Esophagus squamous epithelium (tissue), 5 donors: ENCODE measurements at regions not wholly inside any gene's neighbourhood (a gene's known extent, or its start where the extent isn't known, plus 50 kb on each side); places are given as distances from the start of the nearest gene placed in this dataset.

ENCODE experiments used
- DNase-seq: peaks from one replicate; lab custom pipeline; 2025; lab: John Stamatoyannopoulos, UW
- H3K27ac ChIP-seq, 4 donors: fragments of 200-600 bp; sonication (generic); one replicate each; pipeline ENCODE4 v1.5.1; 2016 to 2019; ENCODE audit warnings: mild to moderate bottlenecking in 1 of 4
- H3K27me3 ChIP-seq, 4 donors: fragments of 200-600 bp; sonication (generic); 1 replicate in 3 of 4; 2 replicates in 1 of 4; pipeline versions ENCODE4 v1.5.1 to v1.6.0; 2017 to 2021; ENCODE audit warnings: antibody characterized with exemption in 1 of 4
- H3K36me3 ChIP-seq, 3 donors: fragments of 200-600 bp; sonication (generic); one replicate each; pipeline ENCODE4 v1.5.1; 2016 to 2019
- H3K4me1 ChIP-seq, 3 donors: fragments of 200-600 bp; sonication (generic); one replicate each; pipeline ENCODE4 v1.5.1; 2017 to 2019
- H3K4me3 ChIP-seq, 4 donors: fragments of 200-600 bp; sonication (generic); 1 replicate in 3 of 4; 2 replicates in 1 of 4; pipeline ENCODE4 v1.5.1; 2016 to 2019; ENCODE audit warnings: mild to moderate bottlenecking in 2 of 4, moderate library complexity in 1 of 4
- H3K9me3 ChIP-seq, 3 donors: fragments of 200-600 bp; sonication (generic); one replicate each; pipeline ENCODE4 v1.5.1; 2016 to 2019
- CTCF ChIP-seq, 6 experiments: fragments of 450-650 bp in 4 of 6; fragments of 200-600 bp in 2 of 6; sonication (generic) in 2 of 6; IDR thresholded peaks; one replicate each; pipeline ENCODE4 v1.5.1; 2016 to 2019; ENCODE audit warnings: antibody characterized with exemption in 6 of 6, mild to moderate bottlenecking in 4 of 6, moderate library complexity in 4 of 6
- POLR2A ChIP-seq, 4 donors: fragments of 450-650 bp; IDR thresholded peaks; one replicate each; pipeline ENCODE4 v1.6.1; 2017; ENCODE audit warnings: antibody characterized with exemption in 4 of 4, mild to moderate bottlenecking in 4 of 4, moderate library complexity in 3 of 4
- WGBS, 2 donors: methylation state at CpG; one replicate each; pipeline ENCODE4 v1.1.5; 2018; 5-methylcytosine and 5-hydroxymethylcytosine counted together
- intact Hi-C: fragments of 100-400 bp; cut with DNase I; formaldehyde crosslinking; loops from one replicate; pipeline ENCODE4 v1.15.0; 2022
- donor health status: DM: yes; HTN: yes; CAD: no.

- H3K9me3 ChIP-seq, result no peaks in the 10 kb centered on the region
- TF ChIP-seq CTCF (IDR thresholded peaks at IDR 0.05) (no peak), POLR2A (IDR thresholded peaks at IDR 0.05) (no peak)
- no peak overlapping the region for H3K4me3 ChIP-seq
- no peaks in the 10 kb centered on the region for H3K27me3 ChIP-seq
- H3K4me1 ChIP-seq, result peaks cover 0 to 33% (median 16%) of the 10 kb centered on the region in 3 donors
- no peak for DNase-seq
- WGBS, 2 donors, result 63 to 66% methylated on average over 2 to 3 of the region's 3 CpGs
- intact Hi-C loops, result no loop called here
- H3K36me3 ChIP-seq, result no peaks in the 10 kb centered on the region
- H3K27ac ChIP-seq, result peak overlapping the region in 2 of 4 donors; percentile 2 to 31
Observed at GRCh38 chr10:29780639-29781038, 145.9 kb upstream of the SVIL start.

- peaks cover 0 to 32% (median 16%) of the 10 kb centered on the region in 3 donors for H3K4me1 ChIP-seq
- intact Hi-C loops, result no loop called here
- no peaks in the 10 kb centered on the region for H3K9me3 ChIP-seq
- TF ChIP-seq POLR2A (IDR thresholded peaks at IDR 0.05) (no peak), CTCF (IDR thresholded peaks at IDR 0.05) (no peak)
- no peaks in the 10 kb centered on the region for H3K36me3 ChIP-seq
- H3K27me3 ChIP-seq, result no peaks in the 10 kb centered on the region
- H3K27ac ChIP-seq, result peak overlapping the region in 2 of 4 donors; percentile 2 to 31
- 16 to 25% methylated on average over 1 of the region's 1 CpG for WGBS, 2 donors
- no peak overlapping the region for H3K4me3 ChIP-seq
- DNase-seq, result no peak
Observed at GRCh38 chr10:29780096-29780495, 145.3 kb upstream of the SVIL start.

- H3K4me1 ChIP-seq, result peaks cover 0 to 12% (median 4%) of the 10 kb centered on the region in 3 donors
- DNase-seq, result no peak
- no peaks in the 10 kb centered on the region for H3K27me3 ChIP-seq
- intact Hi-C loops, result no loop called here
- H3K9me3 ChIP-seq, result no peaks in the 10 kb centered on the region
- no peaks in the 10 kb centered on the region for H3K36me3 ChIP-seq
- H3K27ac ChIP-seq, result no peak overlapping the region
- no peak overlapping the region for H3K4me3 ChIP-seq
- WGBS, 2 donors, result 79 to 89% methylated on average over 2 of the region's 2 CpGs
- no peak for TF ChIP-seq CTCF (IDR thresholded peaks at IDR 0.05)
- no peak for TF ChIP-seq POLR2A (IDR thresholded peaks at IDR 0.05)
Observed at GRCh38 chr10:29776246-29776645, 141.5 kb upstream of the SVIL start.

DNA sequence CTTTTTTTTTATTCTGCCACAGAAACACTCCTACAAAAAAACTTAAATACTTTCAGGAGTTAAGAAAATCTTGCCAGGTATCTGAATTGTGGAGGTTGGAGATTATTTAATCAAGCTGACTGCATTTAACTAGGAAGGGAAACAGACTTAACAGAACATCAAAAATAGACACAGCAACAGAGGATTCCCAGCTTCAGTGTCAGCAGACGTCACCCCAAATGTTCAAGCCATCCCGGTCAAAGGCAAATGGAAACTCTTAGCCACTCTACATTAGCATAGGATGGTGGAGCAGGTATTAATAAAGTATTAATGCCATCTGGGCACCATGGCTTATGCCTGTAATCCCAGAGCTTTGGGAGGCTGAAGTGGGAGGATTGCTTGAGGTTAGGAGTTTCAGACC, 139.7 kb upstream of the SVIL start:
- intact Hi-C loops, result no loop called here
- Histone ChIP-seq H3K36me3 (no peaks in the 10 kb centered on the region), H3K4me3 (no peak overlapping the region), H3K4me1 (no peaks in the 10 kb centered on the region), H3K9me3 (no peaks in the 10 kb centered on the region), H3K27ac (no peak overlapping the region), H3K27me3 (no peaks in the 10 kb centered on the region)
- WGBS, 2 donors, result 78% methylated on average over 2 of the region's 2 CpGs
- TF ChIP-seq POLR2A (IDR thresholded peaks at IDR 0.05), result no peak
- no peak for TF ChIP-seq CTCF (IDR thresholded peaks at IDR 0.05)
- DNase-seq, result no peak

- no peaks in the 10 kb centered on the region for H3K27me3 ChIP-seq
- H3K9me3 ChIP-seq, result no peaks in the 10 kb centered on the region
- no peak overlapping the region for H3K27ac ChIP-seq
- WGBS, 2 donors, result 88% methylated on average over 1 of the region's 1 CpG; no CpG with 5 or more reads in 1 of the 2 donors
- no peaks in the 10 kb centered on the region for H3K36me3 ChIP-seq
- no peaks in the 10 kb centered on the region for H3K4me1 ChIP-seq
- TF ChIP-seq POLR2A (IDR thresholded peaks at IDR 0.05), result no peak
- no peak for TF ChIP-seq CTCF (IDR thresholded peaks at IDR 0.05)
- DNase-seq, result no peak
- no peak overlapping the region for H3K4me3 ChIP-seq
- intact Hi-C loops, result no loop called here
Observed at GRCh38 chr10:29773675-29774091, 138.9 kb upstream of the SVIL start.
